Motor neuron (in vitro differentiated cells): ENCODE measurements at regions not wholly inside any gene's neighbourhood (a gene's known extent, or its start where the extent isn't known, plus 50 kb on each side); places are given as distances from the start of the nearest gene placed in this dataset.
"Not testable (repeated sequence)": the region's sequence is repeated elsewhere in the genome, so short reads cannot be mapped to it uniquely, and the experiment has no call there.

Source experiments
- ATAC-seq, 8 experiments: fragments of 200-7000 bp; cut with Tn5 transposase; replicated peaks in 6 of 8; 2 replicates each; pipeline ENCODE4 v1.8.0; 2021; ENCODE audit warnings: mild to moderate bottlenecking in 8 of 8, moderate library complexity in 8 of 8
- H3K27ac ChIP-seq, 2 donors: fragments of 250-450 bp; sonication (Bioruptor Pico); 2 replicates each; pipeline ENCODE4 v1.9.0; 2021; ENCODE audit warnings: antibody characterized with exemption in 2 of 2, mild to moderate bottlenecking in 2 of 2, moderate library complexity in 1 of 2
- H3K4me1 ChIP-seq, 2 donors: fragments of 250-450 bp; sonication (Bioruptor Pico); replicated peaks in 1 of 2; 2 replicates each; pipeline ENCODE4 v1.6.1; 2021; ENCODE audit warnings: antibody characterized with exemption in 2 of 2, mild to moderate bottlenecking in 2 of 2, moderate library complexity in 1 of 2
- H3K4me3 ChIP-seq, 5 donors: fragments of 250-450 bp; sonication (Bioruptor Pico); 2 replicates each; pipeline ENCODE4 v1.9.0; 2021; ENCODE audit warnings: antibody characterized with exemption in 5 of 5, mild to moderate bottlenecking in 5 of 5, moderate library complexity in 4 of 5
- WGBS, 10 experiments: fragments of 450-650 bp; shearing (Covaris generic); methylation state at CpG; one replicate each; pipeline ENCODE4 v1.0.0; 2022; 5-methylcytosine and 5-hydroxymethylcytosine counted together
- in situ Hi-C, 9 experiments: fragments of 400-800 bp; cut with MboI; loops; one replicate each; pipeline ENCODE4 v1.15.0; 2021; ENCODE audit warnings: low sequenced_read_pairs in 9 of 9, low pct_unique_long_range_greater_than_20kb in 2 of 9; ENCODE audit not compliant: unreplicated experiment in 9 of 9

DNA sequence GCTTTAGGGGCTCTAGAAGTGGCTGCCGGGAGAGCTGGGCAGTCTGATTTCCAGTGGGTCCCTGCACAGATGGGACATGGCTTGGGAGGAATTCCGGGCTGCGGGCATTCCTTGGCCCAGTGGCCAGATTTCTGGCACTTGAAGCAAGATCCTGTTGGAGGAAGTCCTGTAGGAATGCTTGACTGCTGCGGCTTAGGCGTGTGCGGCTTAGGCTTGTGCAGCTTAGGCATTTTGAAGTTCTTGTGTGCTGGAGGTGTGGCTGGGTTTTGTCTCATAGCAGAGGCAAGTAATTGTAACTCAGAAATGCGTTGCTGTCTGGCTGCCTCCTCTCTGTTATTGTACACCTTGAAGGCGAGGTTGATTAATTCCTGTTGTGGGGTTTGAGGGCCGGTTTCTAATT lies 171.5 kb downstream of the UNC5CL start:
- H3K4me1 ChIP-seq, ATAC-seq, in situ Hi-C loops, H3K27ac ChIP-seq, H3K4me3 ChIP-seq: not testable (repeated sequence)
- WGBS, 10 experiments: 53 to 100% (median 73%) methylated on average over 1 to 5 of the region's 9 CpGs; no CpG with 5 or more reads in 6 of the 10 experiments

GRCh38 chr6:40865259-40865658 lies 173.8 kb downstream of the UNC5CL start:
- H3K4me3 ChIP-seq, H3K4me1 ChIP-seq, in situ Hi-C loops, ATAC-seq, H3K27ac ChIP-seq: not testable (repeated sequence)
- 70 to 100% (median 92%) methylated on average over 1 to 2 of the region's 2 CpGs; no CpG with 5 or more reads in 4 of the 10 experiments for WGBS, 10 experiments

GRCh38 chr6:40860443-40860842 lies 178.6 kb downstream of the UNC5CL start:
- no peak overlapping the region for H3K4me3 ChIP-seq
- H3K4me1 ChIP-seq: no peaks in the 10 kb centered on the region
- 0 to 75% (median 60%) methylated on average over 1 to 2 of the region's 2 CpGs; no CpG with 5 or more reads in 7 of the 10 experiments for WGBS, 10 experiments
- H3K27ac ChIP-seq: no peak overlapping the region
- in situ Hi-C loops: no loop called here
- ATAC-seq: no peak

DNA sequence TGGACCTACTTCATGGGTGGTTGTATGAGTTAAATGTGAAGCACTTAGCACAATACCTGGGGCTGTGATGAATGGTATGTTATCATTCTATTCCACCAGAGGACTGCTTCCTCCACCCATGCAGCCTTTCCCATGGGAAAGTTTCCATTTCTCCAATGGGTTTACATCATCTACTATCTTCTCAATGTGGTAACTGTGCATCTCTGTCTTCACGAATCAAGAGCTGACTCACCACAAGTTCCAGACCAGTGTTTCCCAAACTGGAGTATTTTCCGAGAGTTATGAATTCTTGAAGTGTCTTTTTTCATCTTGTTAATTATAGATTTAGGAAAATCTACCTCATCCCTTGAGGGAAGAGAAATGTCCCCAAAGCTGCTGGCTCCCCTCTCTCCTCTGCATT lies 182.8 kb downstream of the UNC5CL start:
- no peak overlapping the region for H3K4me3 ChIP-seq
- WGBS, 10 experiments: 0 to 87% (median 71%) methylated on average over 1 to 2 of the region's 2 CpGs; no CpG with 5 or more reads in 5 of the 10 experiments
- H3K4me1 ChIP-seq: no peaks in the 10 kb centered on the region
- in situ Hi-C loops: no loop called here
- no peak for ATAC-seq
- no peak overlapping the region for H3K27ac ChIP-seq

GRCh38 chr6:40855168-40855880 lies 183.7 kb downstream of the UNC5CL start:
- Histone ChIP-seq H3K4me1 (no peaks in the 10 kb centered on the region), H3K27ac (no peak overlapping the region), H3K4me3 (no peak overlapping the region)
- peak in 3 of 8 experiments; percentile 58 to 87 (median 75) for ATAC-seq
- 15 to 100% (median 63%) methylated on average over 1 to 7 of the region's 10 CpGs; no CpG with 5 or more reads in 2 of the 10 experiments for WGBS, 10 experiments
- in situ Hi-C loops: no loop called here

DNA sequence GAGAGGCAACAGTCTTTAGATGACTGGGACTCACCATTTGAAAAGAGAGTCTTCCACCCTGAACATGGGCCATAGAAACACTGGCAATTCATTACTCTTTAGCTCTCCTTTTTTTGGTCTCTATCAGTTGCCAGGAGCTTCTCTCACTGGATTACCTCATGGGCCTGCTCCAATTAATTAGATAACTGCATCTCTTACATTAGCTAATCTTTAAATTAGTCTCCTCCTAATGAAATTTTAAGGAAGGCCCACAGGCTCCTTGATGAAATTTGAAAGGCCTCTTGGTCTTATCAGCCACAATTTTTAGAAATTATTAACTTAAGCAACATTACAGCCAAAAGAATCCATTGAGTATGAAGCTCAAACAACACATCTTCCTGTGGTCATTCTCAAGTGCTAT lies 184.4 kb downstream of the UNC5CL start:
- Histone ChIP-seq H3K4me3 (no peak overlapping the region), H3K4me1 (no peaks in the 10 kb centered on the region), H3K27ac (no peak overlapping the region)
- no peak for ATAC-seq
- in situ Hi-C loops: no loop called here

- Histone ChIP-seq H3K27ac (no peak overlapping the region), H3K4me1 (no peaks in the 10 kb centered on the region), H3K4me3 (no peak overlapping the region)
- 0 to 79% (median 44%) methylated on average over 1 to 4 of the region's 6 CpGs; no CpG with 5 or more reads in 2 of the 10 experiments for WGBS, 10 experiments
- in situ Hi-C loops: no loop called here
- ATAC-seq: peak in 3 of 8 experiments; percentile 55 to 79 (median 75)
Measured at GRCh38 chr6:40852779-40853373, 186.1 kb downstream of the UNC5CL start.

GRCh38 chr6:40849546-40849945 lies 189.5 kb downstream of the UNC5CL start:
- Histone ChIP-seq H3K4me3 (no peak overlapping the region), H3K4me1 (no peaks in the 10 kb centered on the region), H3K27ac (no peak overlapping the region)
- WGBS, 10 experiments: 20 to 100% (median 74%) methylated on average over 1 to 3 of the region's 3 CpGs; no CpG with 5 or more reads in 1 of the 10 experiments
- in situ Hi-C loops: loop anchor here in 2 of 9 experiments (25.0 kb wide), 1 partner anchor 862 kb away; no protein-coding TSS in a partner anchor
- no peak for ATAC-seq

- in situ Hi-C loops: loop anchor here in 2 of 9 experiments (25.0 kb wide), 1 partner anchor 862 kb away; no protein-coding TSS in a partner anchor
- no peak for ATAC-seq
- 30 to 94% (median 73%) methylated on average over 1 to 4 of the region's 4 CpGs; no CpG with 5 or more reads in 2 of the 10 experiments for WGBS, 10 experiments
- no peaks in the 10 kb centered on the region for H3K4me1 ChIP-seq
- no peak overlapping the region for H3K27ac ChIP-seq
- no peak overlapping the region for H3K4me3 ChIP-seq
Measured at GRCh38 chr6:40848868-40849514, 190.0 kb downstream of the UNC5CL start.

DNA sequence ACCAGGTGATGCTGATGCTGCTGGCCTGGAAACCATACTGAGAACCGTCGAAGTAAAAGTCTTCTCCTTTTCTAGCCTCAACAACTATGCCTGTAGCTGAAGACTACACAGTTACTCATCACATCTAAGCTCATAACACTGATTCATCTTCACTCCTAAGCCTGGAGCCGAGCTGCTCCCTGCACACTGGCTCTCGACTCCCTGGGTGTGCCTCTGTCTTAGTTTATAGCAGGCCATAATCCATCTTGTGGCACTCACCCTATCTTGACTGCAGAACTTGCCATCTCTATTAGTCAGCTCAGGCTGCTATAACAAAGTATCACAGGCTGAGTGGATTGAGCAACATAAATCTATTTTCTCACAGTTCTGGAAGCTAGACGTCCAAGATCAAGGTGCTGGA lies 191.0 kb downstream of the UNC5CL start:
- H3K4me3 ChIP-seq: no peak overlapping the region
- 5 to 100% (median 68%) methylated on average over 1 to 5 of the region's 5 CpGs; no CpG with 5 or more reads in 1 of the 10 experiments for WGBS, 10 experiments
- H3K27ac ChIP-seq: no peak overlapping the region
- ATAC-seq: peak in 4 of 8 experiments; percentile 60 to 86 (median 72)
- in situ Hi-C loops: loop anchor here in 2 of 9 experiments (25.0 kb wide), 1 partner anchor 861 kb away; no protein-coding TSS in a partner anchor
- H3K4me1 ChIP-seq: no peaks in the 10 kb centered on the region

- Histone ChIP-seq H3K27ac (no peak overlapping the region), H3K4me1 (no peaks in the 10 kb centered on the region), H3K4me3 (no peak overlapping the region)
- in situ Hi-C loops: loop anchor here in 2 of 9 experiments (25.0 kb wide), 1 partner anchor 858 kb away; no protein-coding TSS in a partner anchor
- WGBS, 10 experiments: 10 to 100% (median 20%) methylated on average over 1 to 2 of the region's 2 CpGs; no CpG with 5 or more reads in 3 of the 10 experiments
- ATAC-seq: peak in 4 of 8 experiments; percentile 36 to 83 (median 52)
Measured at GRCh38 chr6:40845553-40845952, 193.5 kb downstream of the UNC5CL start.

GRCh38 chr6:40844246-40844645 lies 194.8 kb downstream of the UNC5CL start:
- in situ Hi-C loops: loop anchor here in 2 of 9 experiments (25.0 kb wide), 1 partner anchor 857 kb away; no protein-coding TSS in a partner anchor
- WGBS, 10 experiments: 0 to 80% (median 16%) methylated on average over 1 of the region's 1 CpG

GRCh38 chr6:40841721-40842120 lies 197.3 kb downstream of the UNC5CL start:
- no peak overlapping the region for H3K27ac ChIP-seq
- in situ Hi-C loops: loop anchor here in 2 of 9 experiments (25.0 kb wide), 1 partner anchor 854 kb away; no protein-coding TSS in a partner anchor
- no peak for ATAC-seq
- H3K4me3 ChIP-seq: no peak overlapping the region
- no peaks in the 10 kb centered on the region for H3K4me1 ChIP-seq
- WGBS, 10 experiments: 60 to 100% (median 94%) methylated on average over 2 of the region's 2 CpGs

More at GRCh38 chr6:40844246-40844645, 194.8 kb downstream of the UNC5CL start:
- Histone ChIP-seq H3K4me3 (no peak overlapping the region), H3K4me1 (no peaks in the 10 kb centered on the region), H3K27ac (no peak overlapping the region)
- no peak for ATAC-seq
